Fibroblast of the conjunctiva (primary cell): ENCODE measurements at regions not wholly inside any gene's neighbourhood (a gene's known extent, or its start where the extent isn't known, plus 50 kb on each side); places are given as distances from the start of the nearest gene placed in this dataset.
"Not testable (repeated sequence)": the region's sequence is repeated elsewhere in the genome, so short reads cannot be mapped to it uniquely, and the experiment has no call there.

ENCODE experiments used
- DNase-seq: peaks from one replicate; pipeline ENCODE4 v3.0.0-alpha.2; 2010; ENCODE audit warnings: low read depth

DNA sequence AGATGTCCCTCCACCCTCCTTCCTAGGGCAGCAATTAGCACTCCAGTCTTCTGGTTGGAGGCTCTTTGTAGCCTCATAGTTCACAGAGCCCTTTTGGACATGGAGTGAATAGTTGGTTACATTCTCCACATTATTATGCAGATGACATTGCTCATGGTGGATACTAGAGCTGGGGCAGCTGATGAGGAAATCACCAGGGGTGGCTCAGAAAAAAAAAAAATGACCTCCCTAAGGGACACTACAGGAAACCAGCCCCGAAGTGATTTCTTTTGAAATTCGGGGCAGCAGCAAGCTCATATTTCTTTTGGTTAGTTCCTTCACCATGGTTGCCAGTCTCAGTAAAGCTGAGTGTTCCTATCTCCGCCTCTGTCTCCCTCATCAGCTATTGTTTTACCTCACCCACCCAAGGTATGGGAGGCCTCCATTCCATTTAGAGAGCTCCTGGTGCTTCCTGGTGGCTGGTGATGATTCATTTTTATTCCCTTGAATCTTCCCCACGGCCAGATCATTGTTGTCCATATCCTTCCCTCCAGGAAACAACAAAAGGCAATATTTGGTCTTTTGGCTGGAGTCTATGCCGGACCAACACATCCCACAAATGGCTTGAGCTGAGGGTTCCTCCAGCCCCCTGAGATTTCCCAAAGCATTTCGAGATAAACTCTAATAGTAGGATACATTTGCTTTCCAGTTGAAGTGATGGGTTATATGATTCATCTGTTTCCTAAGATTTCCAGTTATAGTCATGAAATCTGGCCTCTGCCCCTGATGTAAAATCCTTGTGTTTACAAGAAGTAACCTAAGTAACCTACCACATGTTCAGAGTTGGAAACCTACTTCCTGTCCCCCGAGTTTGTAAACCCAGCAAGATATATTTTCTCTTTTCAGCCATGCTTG is 56.2 kb upstream of the NID2 start:
- DNase-seq = peak; percentile 72

DNA sequence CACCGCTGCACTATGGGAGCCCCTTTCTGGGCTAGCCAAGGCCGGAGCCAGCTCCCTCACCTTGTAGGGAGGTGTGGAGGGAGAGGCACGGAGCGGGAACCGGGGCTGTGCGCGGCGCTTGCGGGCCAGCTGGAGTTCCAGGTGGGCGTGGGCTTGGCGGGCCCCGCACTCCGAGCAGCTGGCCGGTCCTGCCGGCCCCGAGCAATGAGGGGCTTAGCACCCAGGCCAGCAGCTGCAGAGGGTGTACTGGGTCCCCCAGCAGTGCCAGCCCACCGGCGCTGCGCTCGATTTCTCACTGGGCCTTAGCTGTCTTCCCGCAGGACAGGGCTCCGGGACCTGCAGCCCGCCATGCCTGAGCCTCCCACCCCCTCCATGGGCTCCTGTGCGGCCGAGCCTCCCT is 53.3 kb upstream of the NID2 start:
- DNase-seq = not testable (repeated sequence)

DNA sequence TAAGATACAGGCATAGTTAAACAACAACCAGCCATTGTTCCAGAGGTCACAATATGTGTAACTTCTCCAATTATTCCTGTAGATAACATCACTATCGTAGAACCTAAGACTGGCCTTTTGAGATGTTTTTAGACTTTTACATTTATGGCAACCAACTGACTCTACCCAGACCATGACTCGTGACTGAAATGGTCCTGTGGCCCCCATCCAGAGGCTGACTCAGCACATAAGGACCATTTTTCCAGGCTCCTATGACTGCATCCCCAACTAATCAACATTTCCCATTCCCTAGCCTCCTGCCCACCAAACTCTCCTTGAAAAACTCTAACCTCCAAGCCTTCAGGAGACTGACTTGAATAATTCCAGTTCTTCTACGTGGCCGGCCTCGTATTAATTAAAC is 52.6 kb upstream of the NID2 start:
- DNase-seq = no peak

DNA sequence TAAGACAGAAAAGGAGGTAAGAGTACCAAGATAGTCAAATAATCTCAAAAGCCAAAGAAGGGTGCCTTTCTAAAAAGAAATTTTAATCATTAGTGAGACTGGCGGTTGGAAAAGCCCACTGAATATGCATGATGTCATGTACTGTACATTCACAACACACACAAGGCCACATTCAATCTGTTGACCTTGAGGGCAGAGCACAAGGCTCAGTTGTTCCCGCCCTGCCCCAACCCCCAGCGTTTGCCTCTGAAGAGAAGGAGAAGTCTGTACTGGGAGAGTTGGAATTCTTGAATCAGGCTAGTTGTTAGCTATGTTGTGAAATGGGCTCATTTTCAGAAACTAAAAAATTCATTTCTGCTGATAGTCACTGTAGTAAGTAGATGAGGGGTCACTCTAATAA is 50.2 kb upstream of the NID2 start:
- no peak for DNase-seq
